AG04450 (cell line): ENCODE measurements at regions not wholly inside any gene's neighbourhood (a gene's known extent, or its start where the extent isn't known, plus 50 kb on each side); places are given as distances from the start of the nearest gene placed in this dataset.
"Not testable (repeated sequence)": the region's sequence is repeated elsewhere in the genome, so short reads cannot be mapped to it uniquely, and the experiment has no call there.

ENCODE experiments used
- CTCF ChIA-PET: fragments of 300-600, 350-600 bp; formaldehyde crosslinking; extraction: SDS; loops from one replicate; lab custom pipeline; 2022; ENCODE audit warnings: antibody characterized with exemption, inconsistent platforms; lab: Charles Lee
- POLR2A ChIA-PET: fragments of 350-600 bp; formaldehyde crosslinking; extraction: SDS; loops from one replicate; lab custom pipeline; 2021; ENCODE audit warnings: antibody characterized with exemption, inconsistent platforms; lab: Yijun Ruan, JAX
- DNase-seq: peaks from one replicate; pipeline ENCODE4 v3.0.0-alpha.2; 2011; ENCODE audit warnings: low read depth, low spot score
- H3K27ac ChIP-seq: one replicate; pipeline ENCODE4 v1.5.1; 2012; ENCODE audit warnings: low read depth, low read length, control low read depth
- H3K27me3 ChIP-seq: one replicate; pipeline ENCODE4 v1.6.0; 2012; ENCODE audit warnings: low read length; ENCODE audit not compliant: control insufficient read depth, insufficient read depth
- H3K4me3 ChIP-seq: 2 replicates; pipeline ENCODE4 v1.5.1; 2011; ENCODE audit warnings: mild to moderate bottlenecking, low read depth, low read length, control low read depth
- H3K9me3 ChIP-seq: 2 replicates; pipeline ENCODE4 v1.5.1; 2012; ENCODE audit warnings: low read length; ENCODE audit not compliant: control insufficient read depth, insufficient read depth
- TF ChIP-seq, protein P1 (sequence below): IDR thresholded peaks from 2 replicates; pipeline ENCODE4 v1.5.1; 2011; ENCODE audit warnings: low read depth, low read length, control low read depth, inconsistent platforms

DNA sequence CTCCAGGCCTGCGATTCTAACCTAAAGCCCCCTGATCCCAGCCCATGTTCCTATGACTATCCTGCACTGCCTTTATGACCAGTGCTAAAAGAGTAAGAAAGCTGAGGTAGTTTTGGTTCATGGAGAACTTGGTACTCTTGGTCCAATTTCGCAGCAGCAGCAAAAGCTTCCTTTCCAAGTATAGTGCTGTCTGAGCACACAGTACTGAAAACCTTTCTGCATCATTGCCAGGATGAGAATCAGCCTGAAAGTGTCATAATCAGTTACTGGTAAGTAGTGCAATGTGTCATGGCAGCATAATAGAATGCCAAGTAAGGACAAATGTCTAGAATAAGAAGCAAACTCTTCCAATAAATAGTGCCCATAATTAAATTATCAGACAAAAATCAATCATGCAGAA, 889.6 kb upstream of the ADGRL4 start:
- no peak for DNase-seq
- Histone ChIP-seq H3K27me3 (no peaks in the 10 kb centered on the region), H3K9me3 (no peaks in the 10 kb centered on the region), H3K4me3 (no peak overlapping the region), H3K27ac (no peak overlapping the region)
- TF ChIP-seq, protein P1, sequence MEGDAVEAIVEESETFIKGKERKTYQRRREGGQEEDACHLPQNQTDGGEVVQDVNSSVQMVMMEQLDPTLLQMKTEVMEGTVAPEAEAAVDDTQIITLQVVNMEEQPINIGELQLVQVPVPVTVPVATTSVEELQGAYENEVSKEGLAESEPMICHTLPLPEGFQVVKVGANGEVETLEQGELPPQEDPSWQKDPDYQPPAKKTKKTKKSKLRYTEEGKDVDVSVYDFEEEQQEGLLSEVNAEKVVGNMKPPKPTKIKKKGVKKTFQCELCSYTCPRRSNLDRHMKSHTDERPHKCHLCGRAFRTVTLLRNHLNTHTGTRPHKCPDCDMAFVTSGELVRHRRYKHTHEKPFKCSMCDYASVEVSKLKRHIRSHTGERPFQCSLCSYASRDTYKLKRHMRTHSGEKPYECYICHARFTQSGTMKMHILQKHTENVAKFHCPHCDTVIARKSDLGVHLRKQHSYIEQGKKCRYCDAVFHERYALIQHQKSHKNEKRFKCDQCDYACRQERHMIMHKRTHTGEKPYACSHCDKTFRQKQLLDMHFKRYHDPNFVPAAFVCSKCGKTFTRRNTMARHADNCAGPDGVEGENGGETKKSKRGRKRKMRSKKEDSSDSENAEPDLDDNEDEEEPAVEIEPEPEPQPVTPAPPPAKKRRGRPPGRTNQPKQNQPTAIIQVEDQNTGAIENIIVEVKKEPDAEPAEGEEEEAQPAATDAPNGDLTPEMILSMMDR: no peak
- CTCF ChIA-PET: no interaction called here
- POLR2A ChIA-PET: no interaction called here

DNA sequence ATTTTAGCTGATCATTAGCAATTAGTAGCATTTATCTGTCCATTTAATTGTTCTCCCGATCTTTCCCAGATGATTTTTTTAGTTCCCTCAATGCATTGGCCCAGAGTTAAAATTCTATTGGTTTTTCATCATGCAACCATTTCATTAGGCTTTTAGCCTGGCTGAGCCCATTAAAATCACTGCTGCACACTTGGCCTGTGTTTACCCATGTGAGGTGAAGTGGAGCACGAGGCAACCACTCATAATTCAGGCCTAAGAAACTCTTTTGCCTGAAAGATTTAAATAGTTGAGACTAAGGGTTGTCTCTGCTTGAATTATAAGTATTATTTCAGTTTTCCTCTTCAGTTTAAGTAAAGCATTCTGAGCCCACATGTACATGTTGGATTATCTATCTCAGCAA, 889.0 kb upstream of the ADGRL4 start:
- TF ChIP-seq, protein P1: no peak
- Histone ChIP-seq H3K27me3 (no peaks in the 10 kb centered on the region), H3K27ac (no peak overlapping the region), H3K4me3 (no peak overlapping the region), H3K9me3 (no peaks in the 10 kb centered on the region)
- no peak for DNase-seq
- POLR2A ChIA-PET: no interaction called here
- CTCF ChIA-PET: no interaction called here

DNA sequence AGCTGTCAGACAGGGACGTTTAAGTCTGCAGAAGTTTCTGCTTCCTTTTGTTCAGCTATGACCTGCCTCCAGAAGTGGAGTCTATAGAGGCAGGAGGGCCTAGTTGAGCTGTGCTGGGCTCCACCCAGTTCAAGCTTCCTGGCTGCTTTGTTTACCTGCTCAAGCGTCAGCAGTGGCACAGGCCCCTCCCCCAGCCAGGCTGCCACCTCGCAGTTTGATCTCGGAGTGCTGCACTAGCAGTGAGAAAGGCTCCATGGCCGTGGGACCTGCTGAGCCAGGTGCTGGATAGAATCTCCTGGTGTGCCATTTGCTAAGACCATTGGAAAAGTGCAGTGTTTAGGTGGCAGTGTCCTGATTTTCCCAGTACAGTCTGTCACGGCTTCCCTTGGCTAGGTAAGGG, 887.6 kb upstream of the ADGRL4 start:
- H3K27me3 ChIP-seq, H3K27ac ChIP-seq, H3K4me3 ChIP-seq, POLR2A ChIA-PET, DNase-seq, H3K9me3 ChIP-seq, CTCF ChIA-PET: not testable (repeated sequence)

DNA sequence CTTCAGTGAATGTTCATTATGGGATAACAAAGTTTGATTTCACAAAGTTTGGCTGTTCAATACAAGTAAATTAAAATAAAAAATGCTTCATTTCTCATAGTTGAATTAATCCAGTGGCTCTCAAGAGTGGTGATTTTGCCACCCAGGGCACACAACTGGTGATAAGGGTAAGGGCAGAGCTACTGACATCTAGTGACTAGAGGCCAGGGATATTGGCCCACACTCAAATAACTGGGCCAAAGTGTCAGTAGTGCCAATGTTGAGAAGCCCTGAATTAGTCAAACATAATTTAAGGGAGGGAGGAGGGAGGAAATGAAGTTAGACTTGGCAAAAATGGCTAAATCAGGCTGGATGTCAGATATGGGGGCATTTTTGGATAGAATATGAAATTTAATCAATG, 880.5 kb upstream of the ADGRL4 start:
- POLR2A ChIA-PET: no interaction called here
- CTCF ChIA-PET: no interaction called here
- Histone ChIP-seq H3K27ac (no peak overlapping the region), H3K27me3 (no peaks in the 10 kb centered on the region), H3K9me3 (no peaks in the 10 kb centered on the region), H3K4me3 (no peak overlapping the region)
- TF ChIP-seq, protein P1: no peak
- DNase-seq: no peak

DNA sequence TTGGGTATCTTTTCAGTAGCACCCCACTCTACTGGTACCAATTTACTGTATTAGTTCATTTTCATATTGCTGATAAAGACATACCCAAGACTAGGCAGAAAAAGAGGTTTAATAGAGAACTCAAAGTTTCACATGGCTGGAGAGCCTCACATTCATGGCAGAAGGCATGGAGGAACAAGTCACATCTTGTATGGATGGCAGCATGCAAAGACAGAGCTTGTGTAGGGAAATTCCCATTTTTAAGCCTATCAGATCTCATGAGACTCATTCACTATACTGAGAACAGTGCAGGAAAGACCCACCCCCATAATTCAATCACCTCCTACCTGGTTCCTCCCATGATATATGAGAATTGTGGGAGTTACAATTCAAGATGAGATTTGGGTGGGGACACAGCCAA, 878.6 kb upstream of the ADGRL4 start:
- no peaks in the 10 kb centered on the region for H3K9me3 ChIP-seq
- TF ChIP-seq, protein P1: no peak
- ChIA-PET CTCF (no interaction called here), POLR2A (no interaction called here)
- no peak for DNase-seq
- H3K27me3 ChIP-seq: no peaks in the 10 kb centered on the region
- no peak overlapping the region for H3K4me3 ChIP-seq
- no peak overlapping the region for H3K27ac ChIP-seq

DNA sequence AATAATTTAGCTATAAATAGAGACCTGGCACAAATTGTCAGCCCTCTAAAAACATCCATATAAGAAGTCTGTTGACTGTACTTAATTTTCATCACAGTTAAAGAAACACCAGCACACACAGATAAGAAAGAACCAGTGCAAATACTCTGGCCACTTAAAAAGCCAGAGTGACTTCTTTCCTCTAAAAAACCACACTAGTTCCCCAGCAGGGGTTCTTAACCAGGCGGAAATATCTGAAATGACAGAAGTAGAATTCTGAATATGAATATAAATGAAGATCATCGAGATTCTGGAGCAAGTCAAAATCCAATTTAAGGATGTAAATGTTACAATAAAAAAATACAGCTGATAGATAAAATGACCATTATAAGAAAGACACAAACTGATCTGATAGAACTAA, 870.6 kb upstream of the ADGRL4 start:
- Histone ChIP-seq H3K9me3 (no peaks in the 10 kb centered on the region), H3K27ac (no peak overlapping the region), H3K4me3 (no peak overlapping the region), H3K27me3 (no peaks in the 10 kb centered on the region)
- DNase-seq: no peak
- ChIA-PET CTCF (no interaction called here), POLR2A (no interaction called here)
- TF ChIP-seq, protein P1: no peak
